H9 (cell line): ENCODE measurements at regions not wholly inside any gene's neighbourhood (a gene's known extent, or its start where the extent isn't known, plus 50 kb on each side); places are given as distances from the start of the nearest gene placed in this dataset.

ENCODE experiments used
- DNase-seq: peaks from one replicate; pipeline ENCODE4 v3.0.0-alpha.2; 2017
- H2AFZ ChIP-seq: one replicate; pipeline ENCODE4 v1.6.1; 2013; ENCODE audit warnings: mild to moderate bottlenecking, low read length, control low read depth, moderate library complexity
- H2AK5ac ChIP-seq: 2 replicates; pipeline ENCODE4 v1.6.1; 2013; ENCODE audit warnings: low read length, control low read depth, mixed read lengths; ENCODE audit not compliant: insufficient read length
- H2BK120ac ChIP-seq: one replicate; pipeline ENCODE4 v1.6.1; 2013; ENCODE audit warnings: low read depth, mild to moderate bottlenecking, low read length, control low read depth, inconsistent platforms; ENCODE audit not compliant: poor library complexity, severe bottlenecking
- H2BK12ac ChIP-seq: 2 replicates; pipeline ENCODE4 v1.6.1; 2013; ENCODE audit warnings: low read length, control low read depth, mixed read lengths, low read depth; ENCODE audit not compliant: insufficient read length
- H2BK15ac ChIP-seq: 2 replicates; pipeline ENCODE4 v1.6.1; 2013; ENCODE audit warnings: low read depth, low read length, control low read depth
- H2BK20ac ChIP-seq: one replicate; pipeline ENCODE4 v1.6.1; 2013; ENCODE audit warnings: low read depth, mild to moderate bottlenecking, low read length, control low read depth, inconsistent platforms; ENCODE audit not compliant: poor library complexity, severe bottlenecking
- H2BK5ac ChIP-seq: 2 replicates; pipeline ENCODE4 v1.6.1; 2013; ENCODE audit warnings: low read length, control low read depth, mixed read lengths; ENCODE audit not compliant: insufficient read length
- H3K14ac ChIP-seq: 2 replicates; pipeline ENCODE4 v1.6.1; 2013; ENCODE audit warnings: low read length, control low read depth; ENCODE audit not compliant: insufficient read depth
- H3K18ac ChIP-seq: 2 replicates; pipeline ENCODE4 v1.6.1; 2013; ENCODE audit warnings: low read depth, mild to moderate bottlenecking, mixed read lengths, low read length, control low read depth; ENCODE audit not compliant: insufficient read length
- H3K23ac ChIP-seq: 2 replicates; pipeline ENCODE4 v1.6.1; 2013; ENCODE audit warnings: low read length, control low read depth, mixed read lengths, low read depth; ENCODE audit not compliant: insufficient read length
- H3K23me2 ChIP-seq: 2 replicates; pipeline ENCODE4 v1.6.1; 2013; ENCODE audit warnings: low read depth, mild to moderate bottlenecking, mixed read lengths, low read length, control low read depth; ENCODE audit not compliant: insufficient read length, poor library complexity, severe bottlenecking
- H3K27ac ChIP-seq: 2 replicates; pipeline ENCODE4 v1.5.1; 2013; ENCODE audit warnings: low read length, control low read depth, mixed read lengths, low read depth; ENCODE audit not compliant: insufficient read length
- H3K27me3 ChIP-seq: 2 replicates; pipeline ENCODE4 v1.6.1; 2013; ENCODE audit warnings: low read length, control low read depth, inconsistent platforms; ENCODE audit not compliant: insufficient read depth
- H3K4ac ChIP-seq: 2 replicates; pipeline ENCODE4 v1.6.1; 2013; ENCODE audit warnings: low read depth, mild to moderate bottlenecking, control low read depth, inconsistent platforms, low read length, moderate library complexity
- H3K4me1 ChIP-seq: 2 replicates; pipeline ENCODE4 v1.6.1; 2013; ENCODE audit warnings: low read length, control low read depth, inconsistent platforms; ENCODE audit not compliant: insufficient read depth
- H3K4me2 ChIP-seq: 2 replicates; pipeline ENCODE4 v1.6.1; 2013; ENCODE audit warnings: low read length, control low read depth, mixed read lengths; ENCODE audit not compliant: insufficient read length, insufficient read depth
- H3K56ac ChIP-seq: 2 replicates; pipeline ENCODE4 v1.6.1; 2013; ENCODE audit warnings: low read depth, mild to moderate bottlenecking, mixed read lengths, low read length, control low read depth; ENCODE audit not compliant: insufficient read length
- H3K79me1 ChIP-seq: 2 replicates; pipeline ENCODE4 v1.6.1; 2013; ENCODE audit warnings: low read depth, mild to moderate bottlenecking, moderate library complexity, low read length, control low read depth, inconsistent platforms; ENCODE audit not compliant: insufficient read depth, poor library complexity, severe bottlenecking
- H3K79me2 ChIP-seq: 2 replicates; pipeline ENCODE4 v1.6.1; 2013; ENCODE audit warnings: low read length, control low read depth, inconsistent platforms; ENCODE audit not compliant: insufficient read depth
- H3K9ac ChIP-seq: 2 replicates; pipeline ENCODE4 v1.6.1; 2013; ENCODE audit warnings: low read length, control low read depth, mixed read lengths; ENCODE audit not compliant: insufficient read length; ENCODE audit errors: extremely low read depth
- H3K9me3 ChIP-seq: one replicate; pipeline ENCODE4 v1.6.1; 2013; ENCODE audit warnings: low read depth, low read length, inconsistent platforms; ENCODE audit not compliant: control insufficient read depth
- H3T11ph ChIP-seq: one replicate; pipeline ENCODE4 v1.6.1; 2013; ENCODE audit warnings: mild to moderate bottlenecking, low read length, control low read depth, inconsistent platforms
- H4K20me1 ChIP-seq: one replicate; pipeline ENCODE4 v1.6.1; 2013; ENCODE audit not compliant: control insufficient read depth, insufficient read length, insufficient read depth
- H4K5ac ChIP-seq: 2 replicates; pipeline ENCODE4 v1.6.1; 2013; ENCODE audit warnings: low read depth, mild to moderate bottlenecking, mixed read lengths, low read length, control low read depth; ENCODE audit not compliant: insufficient read length
- H4K8ac ChIP-seq: replicated peaks from 2 replicates; pipeline ENCODE4 v1.6.1; 2013; ENCODE audit warnings: low read length, control low read depth, mixed read lengths, low read depth; ENCODE audit not compliant: insufficient read length
- H4K91ac ChIP-seq: 2 replicates; pipeline ENCODE4 v1.6.1; 2013; ENCODE audit warnings: low read depth, mild to moderate bottlenecking, moderate library complexity, mixed read lengths, low read length, control low read depth; ENCODE audit not compliant: insufficient read length
- H3K27ac Mint-ChIP-seq, 3 experiments: 2 replicates in 2 of 3; 3 replicates in 1 of 3; pipeline ENCODE4 v1.8.0; 2020 to 2021; ENCODE audit warnings: mixed read lengths in 3 of 3, mild to moderate bottlenecking in 1 of 3, moderate library complexity in 1 of 3
- H3K27me3 Mint-ChIP-seq: 2 replicates; pipeline ENCODE4 v1.8.0; 2021; ENCODE audit warnings: low read depth, mild to moderate bottlenecking, moderate library complexity, mixed read lengths
- H3K36me3 Mint-ChIP-seq, 3 experiments: 2 replicates in 2 of 3; 3 replicates in 1 of 3; pipeline ENCODE4 v1.8.0; 2020 to 2021; ENCODE audit warnings: low read depth in 3 of 3, mixed read lengths in 3 of 3; ENCODE audit not compliant: insufficient read depth in 1 of 3
- H3K4me1 Mint-ChIP-seq, 2 experiments: 2 replicates each; pipeline ENCODE4 v1.8.0; 2020; ENCODE audit warnings: mixed read lengths in 2 of 2
- H3K4me3 Mint-ChIP-seq, 2 experiments: 2 replicates in 1 of 2; 3 replicates in 1 of 2; pipeline ENCODE4 v1.8.0; 2020 to 2021; ENCODE audit warnings: mild to moderate bottlenecking in 2 of 2, mixed read lengths in 2 of 2, moderate library complexity in 1 of 2
- H3K9me3 Mint-ChIP-seq, 2 experiments: 2 replicates in 1 of 2; 3 replicates in 1 of 2; pipeline ENCODE4 v1.8.0; 2020; ENCODE audit warnings: mild to moderate bottlenecking in 2 of 2, mixed read lengths in 2 of 2, moderate library complexity in 1 of 2
- WGBS: extraction: QIAGEN DNeasy Blood & Tissue Kit; methylation state at CpG from one replicate; pipeline ENCODE4 v1.1.7; 2013; ENCODE audit warnings: missing lambda C conversion rate, low lambda C conversion rate, mixed read lengths; ENCODE audit not compliant: insufficient read length; ENCODE audit errors: extremely low coverage; 5-methylcytosine and 5-hydroxymethylcytosine counted together
- TF ChIP-seq, protein P1 (sequence below): fragments of 200-600 bp; sonication (generic); conservative IDR thresholded peaks from 3 replicates; pipeline ENCODE4 v1.8.0; 2021; ENCODE audit warnings: antibody characterized with exemption, mild to moderate bottlenecking

DNA sequence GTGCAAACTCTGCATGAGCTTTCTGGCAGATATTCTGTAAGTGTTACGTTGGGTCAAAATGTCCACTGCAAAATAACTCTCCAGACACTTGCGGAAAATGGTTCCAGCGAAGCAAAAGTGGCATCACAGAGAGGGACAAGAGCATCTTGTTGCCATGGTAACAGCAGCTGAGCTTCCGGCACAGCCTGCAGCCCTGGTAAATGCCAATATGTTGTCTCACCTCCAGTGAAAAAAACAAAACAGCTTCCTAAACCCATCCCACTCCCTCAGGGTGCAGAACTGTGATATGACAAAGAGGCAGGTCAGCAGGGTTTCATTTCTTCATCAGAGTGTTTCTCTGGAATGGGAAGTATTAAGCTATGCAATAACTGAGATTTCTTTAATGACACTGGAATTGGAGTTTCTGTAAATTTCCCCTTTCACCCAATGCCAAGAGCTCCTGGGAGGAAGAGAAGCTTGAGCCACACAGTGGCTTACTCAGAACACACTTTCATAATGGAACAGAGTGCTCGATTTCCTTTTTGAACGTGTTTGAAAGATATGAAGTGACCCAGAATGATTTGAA is 65.6 kb downstream of the FOXI2 start:
- Histone ChIP-seq H4K20me1 (no peaks in the 10 kb centered on the region), H3K4me1 (no peaks in the 10 kb centered on the region), H3K23ac (no peak overlapping the region), H2BK120ac (no peak overlapping the region), H3K4ac (no peak overlapping the region), H4K5ac (no peak overlapping the region), H3K23me2 (no peaks in the 10 kb centered on the region), H3K18ac (no peak overlapping the region), H4K91ac (no peak overlapping the region), H3K9me3 (no peaks in the 10 kb centered on the region), H2BK5ac (no peak overlapping the region), H4K8ac (no peak overlapping the region), H3K4me2 (no peak overlapping the region), H2AK5ac (no peak overlapping the region), H3K79me2 (no peaks in the 10 kb centered on the region), H3T11ph (no peak overlapping the region), H3K56ac (no peak overlapping the region), H2BK12ac (no peak overlapping the region), H3K79me1 (no peaks in the 10 kb centered on the region), H3K9ac (no peak overlapping the region), H2AFZ (no peak overlapping the region), H3K14ac (no peak overlapping the region), H3K27ac (no peak overlapping the region), H3K27me3 (no peaks in the 10 kb centered on the region), H2BK15ac (no peak overlapping the region), H2BK20ac (no peak overlapping the region)
- H3K4me1 Mint-ChIP-seq, result peaks cover 0 to 2% of the 10 kb centered on the region in 2 experiments; a peak in 1 of 4 replicates
- TF ChIP-seq, protein P1, sequence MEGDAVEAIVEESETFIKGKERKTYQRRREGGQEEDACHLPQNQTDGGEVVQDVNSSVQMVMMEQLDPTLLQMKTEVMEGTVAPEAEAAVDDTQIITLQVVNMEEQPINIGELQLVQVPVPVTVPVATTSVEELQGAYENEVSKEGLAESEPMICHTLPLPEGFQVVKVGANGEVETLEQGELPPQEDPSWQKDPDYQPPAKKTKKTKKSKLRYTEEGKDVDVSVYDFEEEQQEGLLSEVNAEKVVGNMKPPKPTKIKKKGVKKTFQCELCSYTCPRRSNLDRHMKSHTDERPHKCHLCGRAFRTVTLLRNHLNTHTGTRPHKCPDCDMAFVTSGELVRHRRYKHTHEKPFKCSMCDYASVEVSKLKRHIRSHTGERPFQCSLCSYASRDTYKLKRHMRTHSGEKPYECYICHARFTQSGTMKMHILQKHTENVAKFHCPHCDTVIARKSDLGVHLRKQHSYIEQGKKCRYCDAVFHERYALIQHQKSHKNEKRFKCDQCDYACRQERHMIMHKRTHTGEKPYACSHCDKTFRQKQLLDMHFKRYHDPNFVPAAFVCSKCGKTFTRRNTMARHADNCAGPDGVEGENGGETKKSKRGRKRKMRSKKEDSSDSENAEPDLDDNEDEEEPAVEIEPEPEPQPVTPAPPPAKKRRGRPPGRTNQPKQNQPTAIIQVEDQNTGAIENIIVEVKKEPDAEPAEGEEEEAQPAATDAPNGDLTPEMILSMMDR, result no peak
- H3K9me3 Mint-ChIP-seq, result peaks cover 7 to 8% of the 10 kb centered on the region in 2 experiments; a peak in 3 of 5 replicates
- DNase-seq, result no peak
- H3K27ac Mint-ChIP-seq, result no peak overlapping the region
- H3K4me3 Mint-ChIP-seq, result no peak overlapping the region
- no CpG with 5 or more reads among the region's 6 CpGs for WGBS
- peaks cover 6% of the 10 kb centered on the region for H3K27me3 Mint-ChIP-seq
- peaks cover 0 to 2% (median 0%) of the 10 kb centered on the region in 3 experiments; a peak in 1 of 7 replicates for H3K36me3 Mint-ChIP-seq
